ENCODE measurements at regions not wholly inside any gene's neighbourhood (a gene's known extent, or its start where the extent isn't known, plus 50 kb on each side); places are given as distances from the start of the nearest gene placed in this dataset.

GRCh38 chr16:11440657-11441012 lies 95.4 kb downstream of the RMI2 start:
- no peak for DNase-seq (ENCODE audit: low read depth, low spot score)

- no peak for DNase-seq (ENCODE audit: low read depth, low spot score)
These were observed 100.2 kb downstream of the RMI2 start for GRCh38 chr16:11445486-11445885.

- no peak for DNase-seq (ENCODE audit: low read depth, low spot score)
These were observed 101.4 kb downstream of the RMI2 start for GRCh38 chr16:11446566-11447119.

GRCh38 chr16:11447272-11447671 lies 102.0 kb downstream of the RMI2 start:
- DNase-seq (ENCODE audit: low read depth, low spot score), result no peak

GRCh38 chr16:11447836-11448235 lies 102.6 kb downstream of the RMI2 start:
- DNase-seq (ENCODE audit: low read depth, low spot score), result no peak

- DNase-seq (ENCODE audit: low read depth, low spot score), result no peak
These were observed 103.6 kb downstream of the RMI2 start for GRCh38 chr16:11448796-11449416.

- no peak for DNase-seq (ENCODE audit: low read depth, low spot score)
These were observed 104.5 kb downstream of the RMI2 start for GRCh38 chr16:11449716-11450115.

GRCh38 chr16:11450136-11450535 lies 104.9 kb downstream of the RMI2 start:
- DNase-seq (ENCODE audit: low read depth, low spot score), result no peak

GRCh38 chr16:11452298-11452697 lies 107.0 kb downstream of the RMI2 start:
- DNase-seq (ENCODE audit: low read depth, low spot score), result no peak

- DNase-seq (ENCODE audit: low read depth, low spot score), result no peak
These were observed 107.6 kb downstream of the RMI2 start for GRCh38 chr16:11452746-11453389.

GRCh38 chr16:11456741-11457140 lies 111.5 kb downstream of the RMI2 start:
- no peak for DNase-seq (ENCODE audit: low read depth, low spot score)

- no peak for DNase-seq (ENCODE audit: low read depth, low spot score)
These were observed 114.5 kb downstream of the RMI2 start for GRCh38 chr16:11459722-11460121.

GRCh38 chr16:11460820-11461594 lies 115.7 kb downstream of the RMI2 start:
- DNase-seq (ENCODE audit: low read depth, low spot score), result no peak

GRCh38 chr16:11461595-11461990 lies 116.3 kb downstream of the RMI2 start:
- DNase-seq (ENCODE audit: low read depth, low spot score), result no peak

GRCh38 chr16:11462036-11462435 lies 116.8 kb downstream of the RMI2 start:
- no peak for DNase-seq (ENCODE audit: low read depth, low spot score)

GRCh38 chr16:11462861-11463260 lies 117.6 kb downstream of the RMI2 start:
- no peak for DNase-seq (ENCODE audit: low read depth, low spot score)

GRCh38 chr16:11464241-11464640 lies 119.0 kb downstream of the RMI2 start:
- DNase-seq (ENCODE audit: low read depth, low spot score), result no peak

GRCh38 chr16:11465675-11466074 lies 120.4 kb downstream of the RMI2 start:
- DNase-seq (ENCODE audit: low read depth, low spot score), result no peak

- DNase-seq (ENCODE audit: low read depth, low spot score), result no peak
These were observed 115.9 kb downstream of the LITAF start for GRCh38 chr16:11470676-11471415.

- DNase-seq (ENCODE audit: low read depth, low spot score), result no peak
These were observed 115.2 kb downstream of the LITAF start for GRCh38 chr16:11471548-11471947.

- no peak for DNase-seq (ENCODE audit: low read depth, low spot score)
These were observed 114.3 kb downstream of the LITAF start for GRCh38 chr16:11472410-11472809.

GRCh38 chr16:11472851-11473250 lies 113.9 kb downstream of the LITAF start:
- no peak for DNase-seq (ENCODE audit: low read depth, low spot score)
